ENCODE measurements at regions not wholly inside any gene's neighbourhood (a gene's known extent, or its start where the extent isn't known, plus 50 kb on each side); places are given as distances from the start of the nearest gene placed in this dataset.

DNA sequence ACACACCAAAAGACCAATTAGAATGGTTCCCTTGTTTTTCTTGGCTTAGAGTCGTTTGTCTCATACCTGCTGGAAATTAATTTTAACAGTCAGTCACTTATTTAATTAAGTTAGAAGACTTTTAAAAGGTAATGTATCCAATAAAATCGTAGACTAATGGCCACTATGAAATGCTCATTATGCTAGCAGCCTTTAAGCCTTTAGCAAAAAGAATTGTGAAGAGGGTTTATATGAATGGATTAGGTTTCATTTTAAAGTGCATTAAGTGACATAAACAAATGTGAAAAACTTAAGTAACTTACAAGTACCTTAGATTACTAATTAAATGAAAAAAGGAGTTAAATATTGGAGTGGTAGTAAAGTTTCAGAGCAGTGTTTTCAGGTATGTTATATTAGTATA lies 139.6 kb downstream of the RXFP2 start (continued):
- TF ChIP-seq ZNF462 (CRISPR knock-in tag; IDR thresholded peaks at IDR 0.05) (no peak), EZH2 (IDR thresholded peaks at IDR 0.05; ENCODE audit: low read depth, unreplicated experiment) (no peak), POLR2AphosphoS5 (IDR thresholded peaks at IDR 0.05; ENCODE audit: low read depth) (no peak), ZNF114 (CRISPR knock-in tag; IDR thresholded peaks at IDR 0.05) (no peak), JUNB (IDR thresholded peaks at IDR 0.05; ENCODE audit: unreplicated experiment) (no peak), EZH2phosphoT487 (IDR thresholded peaks at IDR 0.05; ENCODE audit: unreplicated experiment) (no peak), STAT1 (IDR thresholded peaks at IDR 0.05; ENCODE audit: unreplicated experiment) (no peak), CREB1 (CRISPR knock-in tag; IDR thresholded peaks at IDR 0.05; ENCODE audit: low read depth) (no peak), NANOG (IDR thresholded peaks at IDR 0.05; ENCODE audit: borderline replicate concordance) (no peak)
- TF ChIP-seq, protein P1, sequence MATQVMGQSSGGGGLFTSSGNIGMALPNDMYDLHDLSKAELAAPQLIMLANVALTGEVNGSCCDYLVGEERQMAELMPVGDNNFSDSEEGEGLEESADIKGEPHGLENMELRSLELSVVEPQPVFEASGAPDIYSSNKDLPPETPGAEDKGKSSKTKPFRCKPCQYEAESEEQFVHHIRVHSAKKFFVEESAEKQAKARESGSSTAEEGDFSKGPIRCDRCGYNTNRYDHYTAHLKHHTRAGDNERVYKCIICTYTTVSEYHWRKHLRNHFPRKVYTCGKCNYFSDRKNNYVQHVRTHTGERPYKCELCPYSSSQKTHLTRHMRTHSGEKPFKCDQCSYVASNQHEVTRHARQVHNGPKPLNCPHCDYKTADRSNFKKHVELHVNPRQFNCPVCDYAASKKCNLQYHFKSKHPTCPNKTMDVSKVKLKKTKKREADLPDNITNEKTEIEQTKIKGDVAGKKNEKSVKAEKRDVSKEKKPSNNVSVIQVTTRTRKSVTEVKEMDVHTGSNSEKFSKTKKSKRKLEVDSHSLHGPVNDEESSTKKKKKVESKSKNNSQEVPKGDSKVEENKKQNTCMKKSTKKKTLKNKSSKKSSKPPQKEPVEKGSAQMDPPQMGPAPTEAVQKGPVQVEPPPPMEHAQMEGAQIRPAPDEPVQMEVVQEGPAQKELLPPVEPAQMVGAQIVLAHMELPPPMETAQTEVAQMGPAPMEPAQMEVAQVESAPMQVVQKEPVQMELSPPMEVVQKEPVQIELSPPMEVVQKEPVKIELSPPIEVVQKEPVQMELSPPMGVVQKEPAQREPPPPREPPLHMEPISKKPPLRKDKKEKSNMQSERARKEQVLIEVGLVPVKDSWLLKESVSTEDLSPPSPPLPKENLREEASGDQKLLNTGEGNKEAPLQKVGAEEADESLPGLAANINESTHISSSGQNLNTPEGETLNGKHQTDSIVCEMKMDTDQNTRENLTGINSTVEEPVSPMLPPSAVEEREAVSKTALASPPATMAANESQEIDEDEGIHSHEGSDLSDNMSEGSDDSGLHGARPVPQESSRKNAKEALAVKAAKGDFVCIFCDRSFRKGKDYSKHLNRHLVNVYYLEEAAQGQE (IDR thresholded peaks at IDR 0.05; ENCODE audit: unreplicated experiment) = no peak

Measured in GM23338 (cell line).